ENCODE measurements at regions not wholly inside any gene's neighbourhood (a gene's known extent, or its start where the extent isn't known, plus 50 kb on each side); places are given as distances from the start of the nearest gene placed in this dataset.

DNA sequence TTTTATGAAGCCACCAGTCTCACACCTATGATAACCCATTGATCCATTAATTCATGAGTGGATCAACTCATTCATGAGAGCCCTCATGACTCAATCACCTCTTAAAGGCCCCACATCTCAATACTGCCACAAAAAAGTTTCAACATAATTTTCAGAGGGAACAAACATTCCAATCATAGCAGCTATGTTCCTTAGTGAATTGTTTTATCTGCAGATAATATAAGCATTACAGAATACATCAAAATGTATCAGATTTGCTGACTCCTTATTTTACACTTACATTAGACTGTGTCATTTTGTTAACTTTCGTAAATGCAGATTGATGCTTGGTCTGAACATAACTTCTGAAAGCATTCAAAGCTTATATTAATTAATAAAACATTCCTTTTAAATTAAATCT, 155.3 kb upstream of the MBNL1 start:
- TF ChIP-seq ZNF274 (IDR thresholded peaks at IDR 0.05; ENCODE audit: low read depth, low read length) (no peak), YY1 (IDR thresholded peaks at IDR 0.05; ENCODE audit: insufficient read depth, insufficient read length) (no peak), SUZ12 (IDR thresholded peaks at IDR 0.05; ENCODE audit: extremely low read depth, insufficient read depth, insufficient read length) (no peak)

Measured in NT2/D1 (cell line).